Gastrocnemius medialis (tissue), 4 donors: ENCODE measurements at regions not wholly inside any gene's neighbourhood (a gene's known extent, or its start where the extent isn't known, plus 50 kb on each side); places are given as distances from the start of the nearest gene placed in this dataset.
A peak's percentile ranks its signal among the peaks of the same experiment; 100 is the strongest.

ENCODE experiments used
- ATAC-seq, 2 donors: fragments of 150-250 bp; one replicate each; pipeline ENCODE4 v1.9.1; 2016
- DNase-seq, 2 donors: peaks; one replicate each; pipeline ENCODE4 v3.0.0-alpha.2; 2019
- H3K27ac ChIP-seq, 4 donors: fragments of 200-600 bp; sonication (generic); 1 replicate in 1 of 4; 2 replicates in 3 of 4; pipeline ENCODE4 v1.5.1; 2016 to 2018; ENCODE audit warnings: mild to moderate bottlenecking in 2 of 4, moderate library complexity in 1 of 4
- H3K27me3 ChIP-seq, 3 donors: fragments of 200-600 bp; sonication (generic) in 2 of 3; 1 replicate in 1 of 3; 2 replicates in 2 of 3; pipeline versions ENCODE4 v1.5.1 to v1.6.0; 2016 to 2019; ENCODE audit warnings: mild to moderate bottlenecking in 1 of 3, moderate library complexity in 1 of 3
- H3K36me3 ChIP-seq, 2 donors: fragments of 200-600 bp; sonication (generic) in 1 of 2; one replicate each; pipeline ENCODE4 v1.5.1; 2017 to 2018
- H3K4me1 ChIP-seq, 2 donors: fragments of 200-600 bp; sonication (generic) in 1 of 2; one replicate each; pipeline ENCODE4 v1.5.1; 2016 to 2017; ENCODE audit warnings: mild to moderate bottlenecking in 2 of 2
- H3K4me3 ChIP-seq, 4 donors: fragments of 200-600 bp; sonication (generic) in 3 of 4; 1 replicate in 1 of 4; 2 replicates in 3 of 4; pipeline ENCODE4 v1.5.1; 2016 to 2019; ENCODE audit warnings: mild to moderate bottlenecking in 2 of 4
- H3K9me3 ChIP-seq, 3 donors: fragments of 200-600 bp; sonication (generic) in 2 of 3; 1 replicate in 1 of 3; 2 replicates in 2 of 3; pipeline ENCODE4 v1.5.1; 2016 to 2019
- POLR2A ChIP-seq, 2 donors: fragments of 450-650 bp; IDR thresholded peaks; one replicate each; pipeline ENCODE4 v1.6.1; 2017; ENCODE audit warnings: antibody characterized with exemption in 2 of 2, mild to moderate bottlenecking in 2 of 2, moderate library complexity in 2 of 2
- in situ Hi-C, 4 donors: fragments of 200-750 bp; cut with MboI; loops; one replicate each; pipeline versions ENCODE4 v1.15.0 to v1.8.0; 2017; ENCODE audit warnings: low sequenced_read_pairs in 4 of 4
- intact Hi-C: fragments of 100-400 bp; cut with DNase I; formaldehyde crosslinking; loops from one replicate; pipeline ENCODE4 v1.15.1; 2023; ENCODE audit warnings: low total_unique reads
- TF ChIP-seq, protein P1 (sequence below), 5 experiments: fragments of 450-650 bp in 3 of 5; fragments of 200-600 bp in 2 of 5; sonication (generic) in 2 of 5; IDR thresholded peaks in 4 of 5; conservative IDR thresholded peaks in 1 of 5; 1 replicate in 4 of 5; 2 replicates in 1 of 5; pipeline ENCODE4 v1.5.1; 2016 to 2019; ENCODE audit warnings: antibody characterized with exemption in 5 of 5, mild to moderate bottlenecking in 3 of 5, moderate library complexity in 3 of 5

DNA sequence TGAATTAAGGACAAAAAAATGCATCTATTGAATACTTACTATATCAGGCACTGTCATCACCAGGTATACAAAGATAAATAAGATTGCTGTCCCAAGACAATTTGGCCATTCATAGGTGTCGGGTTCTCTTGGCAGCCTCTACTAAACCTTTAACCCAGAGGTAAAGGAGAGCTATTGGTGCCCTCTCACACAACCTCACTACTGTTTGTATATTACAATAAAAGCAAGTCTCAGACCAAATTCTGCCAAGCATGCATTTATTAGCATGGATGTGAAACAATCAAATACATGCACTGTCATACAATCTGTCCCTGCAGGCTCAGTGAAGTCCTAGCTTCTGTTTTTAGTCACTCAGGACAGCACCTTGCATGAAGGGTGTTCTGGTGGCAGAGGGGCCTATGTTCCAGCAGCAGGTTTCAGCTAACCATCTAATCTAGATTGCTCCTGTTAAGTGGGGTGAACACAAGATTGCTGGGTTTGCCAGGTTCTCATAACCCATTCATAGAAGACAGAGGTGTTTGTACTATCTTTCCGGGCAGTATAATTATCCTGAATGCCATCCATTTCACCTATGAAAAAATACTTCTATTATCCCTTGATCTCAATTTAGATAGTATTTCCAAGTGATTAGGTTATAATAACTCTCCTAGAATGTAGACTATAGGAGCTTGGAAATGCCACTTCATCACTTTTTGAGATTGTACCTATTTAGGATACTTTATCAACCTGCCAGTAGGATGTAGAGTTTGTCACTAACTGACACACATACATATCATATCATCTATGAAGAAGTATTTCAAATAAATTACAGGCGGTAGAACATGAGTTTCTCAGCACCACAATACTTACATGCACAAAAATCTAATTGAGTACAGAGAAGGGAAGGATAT, 254.0 kb upstream of the KRR1 start:
- intact Hi-C loops (no loop called here), in situ Hi-C loops (no loop called here)
- ATAC-seq (no peak), DNase-seq (no peak)
- Histone ChIP-seq H3K27ac (no peak overlapping the region), H3K4me3 (no peak overlapping the region), H3K36me3 (no peaks in the 10 kb centered on the region), H3K9me3 (no peaks in the 10 kb centered on the region), H3K4me1 (no peaks in the 10 kb centered on the region), H3K27me3 (no peaks in the 10 kb centered on the region)
- TF ChIP-seq, protein P1, sequence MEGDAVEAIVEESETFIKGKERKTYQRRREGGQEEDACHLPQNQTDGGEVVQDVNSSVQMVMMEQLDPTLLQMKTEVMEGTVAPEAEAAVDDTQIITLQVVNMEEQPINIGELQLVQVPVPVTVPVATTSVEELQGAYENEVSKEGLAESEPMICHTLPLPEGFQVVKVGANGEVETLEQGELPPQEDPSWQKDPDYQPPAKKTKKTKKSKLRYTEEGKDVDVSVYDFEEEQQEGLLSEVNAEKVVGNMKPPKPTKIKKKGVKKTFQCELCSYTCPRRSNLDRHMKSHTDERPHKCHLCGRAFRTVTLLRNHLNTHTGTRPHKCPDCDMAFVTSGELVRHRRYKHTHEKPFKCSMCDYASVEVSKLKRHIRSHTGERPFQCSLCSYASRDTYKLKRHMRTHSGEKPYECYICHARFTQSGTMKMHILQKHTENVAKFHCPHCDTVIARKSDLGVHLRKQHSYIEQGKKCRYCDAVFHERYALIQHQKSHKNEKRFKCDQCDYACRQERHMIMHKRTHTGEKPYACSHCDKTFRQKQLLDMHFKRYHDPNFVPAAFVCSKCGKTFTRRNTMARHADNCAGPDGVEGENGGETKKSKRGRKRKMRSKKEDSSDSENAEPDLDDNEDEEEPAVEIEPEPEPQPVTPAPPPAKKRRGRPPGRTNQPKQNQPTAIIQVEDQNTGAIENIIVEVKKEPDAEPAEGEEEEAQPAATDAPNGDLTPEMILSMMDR (IDR thresholded peaks at IDR 0.05 in 4 of 5, conservative IDR thresholded peaks at IDR 0.05 in 1 of 5): no peak
- TF ChIP-seq POLR2A (IDR thresholded peaks at IDR 0.05): no peak

DNA sequence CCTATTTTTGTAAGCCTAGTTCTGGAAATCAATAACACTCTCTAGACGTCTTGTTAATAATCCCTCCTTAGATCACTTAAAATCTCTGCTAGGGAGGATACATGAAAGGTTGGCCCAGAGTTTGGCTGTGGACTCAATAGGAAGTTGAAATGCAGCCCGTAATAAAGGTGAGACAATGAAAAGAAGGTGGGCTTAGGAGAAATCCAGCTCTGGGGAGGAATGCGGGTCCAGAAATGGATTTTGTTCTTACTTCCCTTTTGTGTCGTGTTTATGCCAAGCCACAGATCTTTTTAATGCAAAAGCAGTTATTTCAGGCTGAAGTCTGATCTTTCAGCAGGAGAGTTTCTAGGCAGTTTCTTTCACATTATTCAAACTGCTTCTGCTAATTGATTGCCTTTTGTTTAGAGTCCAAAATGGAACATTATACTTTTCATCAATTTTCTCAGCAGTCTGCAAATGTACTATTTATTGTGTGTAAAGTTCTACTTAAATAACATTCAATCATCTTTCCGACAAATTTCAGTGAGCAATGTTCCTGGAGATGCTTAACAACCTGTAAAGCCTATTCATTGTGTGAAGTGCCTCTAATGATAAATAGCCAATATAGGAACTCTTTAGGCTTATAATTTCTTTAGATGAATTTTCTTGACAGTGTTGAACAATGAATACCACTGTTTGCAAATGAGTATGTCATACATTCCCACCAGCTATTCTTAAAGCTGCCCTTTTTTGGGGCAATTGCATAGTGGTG, 252.9 kb upstream of the KRR1 start:
- no peak for ATAC-seq
- Histone ChIP-seq H3K36me3 (no peaks in the 10 kb centered on the region), H3K27me3 (no peaks in the 10 kb centered on the region), H3K9me3 (no peaks in the 10 kb centered on the region), H3K4me1 (no peaks in the 10 kb centered on the region), H3K4me3 (no peak overlapping the region), H3K27ac (no peak overlapping the region)
- in situ Hi-C loops (no loop called here), intact Hi-C loops (no loop called here)
- TF ChIP-seq, protein P1 (IDR thresholded peaks at IDR 0.05 in 4 of 5, conservative IDR thresholded peaks at IDR 0.05 in 1 of 5): no peak
- TF ChIP-seq POLR2A (IDR thresholded peaks at IDR 0.05): no peak
- DNase-seq: no peak

DNA sequence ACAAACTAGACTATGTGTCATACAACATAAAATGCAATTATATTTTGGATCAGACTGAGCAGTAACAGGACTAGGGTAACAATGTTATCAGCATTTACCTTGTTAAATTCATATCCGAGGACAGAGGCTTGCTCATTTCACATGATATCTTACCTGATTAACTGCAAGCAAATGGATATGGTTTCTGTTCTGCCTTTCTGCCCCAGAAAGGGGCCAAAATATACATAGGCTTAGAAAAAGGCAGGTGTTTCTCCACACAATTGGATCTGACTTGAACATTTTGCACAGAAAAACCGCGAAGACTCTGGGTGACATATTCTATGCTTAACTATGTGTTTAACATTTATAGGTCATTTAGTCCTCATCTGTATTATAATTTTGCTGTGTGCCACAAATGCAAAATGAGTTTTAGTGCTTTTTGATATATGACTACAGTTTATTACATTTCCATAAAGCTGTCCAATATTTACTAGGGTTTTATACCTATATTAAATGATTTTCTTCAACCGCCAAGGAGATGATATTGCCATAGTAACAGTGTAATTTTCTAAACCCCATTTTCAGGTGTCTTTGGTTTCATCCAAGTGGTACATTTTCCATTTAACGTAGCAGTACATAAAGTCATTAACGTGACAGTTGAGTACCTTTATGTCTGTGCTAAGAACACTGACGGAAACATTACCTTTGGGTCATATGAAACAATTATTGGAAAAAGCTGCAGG, 249.3 kb upstream of the KRR1 start:
- H3K4me3 ChIP-seq: no peak overlapping the region
- H3K4me1 ChIP-seq: no peaks in the 10 kb centered on the region
- TF ChIP-seq, protein P1 (IDR thresholded peaks at IDR 0.05 in 4 of 5, conservative IDR thresholded peaks at IDR 0.05 in 1 of 5): no peak
- H3K36me3 ChIP-seq: no peaks in the 10 kb centered on the region
- ATAC-seq: no peak
- intact Hi-C loops (no loop called here), in situ Hi-C loops (no loop called here)
- no peaks in the 10 kb centered on the region for H3K27me3 ChIP-seq
- no peak for DNase-seq
- H3K27ac ChIP-seq: no peak overlapping the region
- H3K9me3 ChIP-seq: no peaks in the 10 kb centered on the region

DNA sequence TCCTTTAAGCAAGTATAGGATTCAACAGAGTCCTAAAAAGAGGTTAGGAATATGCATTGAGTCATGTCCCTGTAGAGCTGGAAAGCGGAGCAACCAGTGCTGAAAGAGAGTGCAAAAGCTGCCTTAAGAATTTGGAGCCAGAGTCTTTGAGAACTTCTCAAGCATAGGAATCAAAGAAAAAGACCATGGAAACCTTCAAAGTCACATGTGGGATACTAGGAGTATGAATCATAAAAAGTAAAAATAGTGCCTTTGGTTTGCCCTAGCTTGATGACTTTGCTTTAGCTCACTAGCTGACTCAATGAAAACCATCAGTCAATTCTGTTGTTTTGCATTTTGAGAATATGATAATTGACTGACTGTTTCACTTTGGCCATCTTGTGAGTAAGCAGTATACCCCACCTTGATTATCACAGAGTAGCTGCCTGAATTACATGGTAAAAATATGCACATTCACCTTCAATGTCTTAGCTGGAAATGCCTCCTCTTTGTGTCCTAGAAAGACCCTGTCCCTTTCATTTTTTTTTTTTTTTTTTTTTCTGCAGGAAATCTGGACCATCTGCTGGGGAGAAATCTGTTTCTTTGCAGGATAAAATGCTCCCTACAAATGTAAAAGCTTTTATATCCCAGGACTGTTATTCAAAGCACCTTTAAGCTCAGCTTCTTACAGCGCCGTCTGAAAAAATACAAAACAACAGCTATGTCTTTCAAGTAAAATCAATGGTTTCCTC, 248.6 kb upstream of the KRR1 start:
- in situ Hi-C loops (no loop called here), intact Hi-C loops (no loop called here)
- TF ChIP-seq, protein P1 (IDR thresholded peaks at IDR 0.05 in 4 of 5, conservative IDR thresholded peaks at IDR 0.05 in 1 of 5): no peak
- TF ChIP-seq POLR2A (IDR thresholded peaks at IDR 0.05): no peak
- no peak overlapping the region for H3K27ac ChIP-seq
- H3K36me3 ChIP-seq: no peaks in the 10 kb centered on the region
- no peak for DNase-seq
- no peaks in the 10 kb centered on the region for H3K4me1 ChIP-seq
- ATAC-seq: peak in 1 of 2 donors; percentile 36
- H3K9me3 ChIP-seq: no peaks in the 10 kb centered on the region
- no peak overlapping the region for H3K4me3 ChIP-seq
- H3K27me3 ChIP-seq: no peaks in the 10 kb centered on the region
